ENCODE measurements at regions not wholly inside any gene's neighbourhood (a gene's known extent, or its start where the extent isn't known, plus 50 kb on each side); places are given as distances from the start of the nearest gene placed in this dataset.
"Not testable (repeated sequence)": the region's sequence is repeated elsewhere in the genome, so short reads cannot be mapped to it uniquely, and the experiment has no call there.

DNA sequence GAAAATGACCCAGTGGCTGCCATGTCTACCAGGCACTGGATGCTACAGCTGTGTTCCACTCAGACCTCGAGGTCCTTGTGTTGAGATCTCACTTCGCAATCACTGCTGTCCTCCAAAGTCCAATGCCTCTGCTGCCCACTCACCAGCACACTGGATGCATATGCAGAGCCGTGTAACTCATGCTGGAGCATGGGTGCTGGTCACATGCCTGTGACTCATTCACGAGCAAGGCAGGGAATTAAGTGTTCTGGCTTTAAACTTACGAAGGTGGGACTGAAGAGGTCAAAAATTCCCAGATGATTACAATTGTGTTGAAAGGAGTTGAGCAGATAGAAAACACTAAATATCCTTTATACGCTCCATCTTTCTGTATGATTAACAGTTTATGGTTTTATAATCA is 417.5 kb downstream of the NUP35 start:
- DNase-seq = peak; percentile 3

DNA sequence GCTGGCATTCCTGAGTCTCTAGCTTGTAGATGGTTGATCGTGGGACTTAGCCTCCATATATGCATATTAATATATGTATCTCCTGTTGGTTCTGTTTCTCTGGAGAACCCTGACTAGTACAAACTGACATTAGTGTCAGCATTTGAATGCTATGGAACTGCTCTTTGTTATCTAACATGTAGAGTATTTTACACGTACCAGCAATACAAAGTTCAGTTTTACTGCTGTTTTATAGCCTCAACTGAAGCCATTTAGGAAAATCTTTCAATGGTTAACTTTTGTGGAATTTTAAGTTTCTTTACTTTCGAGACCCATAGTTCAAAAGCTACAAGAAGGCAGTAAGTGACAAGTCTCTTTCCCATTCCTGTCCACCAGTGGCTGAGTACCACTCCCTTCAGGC is 418.4 kb downstream of the NUP35 start:
- DNase-seq = no peak

DNA sequence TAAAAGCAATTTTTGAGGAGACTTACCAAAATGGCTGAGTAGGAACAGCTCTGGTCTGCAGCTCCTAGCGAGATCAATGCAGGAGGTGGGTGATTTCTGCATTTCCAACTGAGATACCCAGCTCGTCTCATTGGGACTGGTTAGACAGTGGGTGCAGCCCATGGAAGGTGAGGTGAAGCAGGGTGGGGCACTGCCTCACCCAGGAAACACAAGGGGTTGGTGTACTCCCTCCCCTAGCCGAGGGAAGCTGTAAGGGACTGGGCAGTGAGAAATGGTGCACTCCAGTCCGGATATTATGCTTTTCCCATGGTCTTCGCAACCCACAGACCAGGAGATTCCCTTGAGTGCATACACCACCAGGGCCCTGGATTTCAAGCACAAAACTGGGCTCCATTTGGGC is 419.0 kb downstream of the NUP35 start:
- DNase-seq = no peak

DNA sequence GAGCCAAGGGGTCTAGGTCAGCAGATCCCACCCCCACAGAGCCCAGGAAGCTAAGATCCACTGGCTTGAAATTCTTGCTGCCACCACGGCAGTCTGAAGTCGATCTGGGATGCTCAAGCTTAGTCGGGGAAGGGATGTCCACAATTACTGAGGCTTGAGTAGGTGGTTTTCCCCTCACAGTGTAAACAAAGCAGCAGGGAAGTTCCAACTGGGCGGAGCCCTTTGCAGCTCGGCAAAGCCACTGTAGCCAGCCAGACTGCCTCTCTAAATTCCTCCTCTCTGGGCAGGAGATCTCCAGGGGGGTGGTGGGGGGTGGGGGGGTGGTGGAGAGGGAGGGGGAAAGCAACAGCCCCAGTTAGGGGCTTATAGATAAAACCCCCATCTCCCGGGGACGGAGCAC is 419.5 kb downstream of the NUP35 start:
- no peak for DNase-seq

DNA sequence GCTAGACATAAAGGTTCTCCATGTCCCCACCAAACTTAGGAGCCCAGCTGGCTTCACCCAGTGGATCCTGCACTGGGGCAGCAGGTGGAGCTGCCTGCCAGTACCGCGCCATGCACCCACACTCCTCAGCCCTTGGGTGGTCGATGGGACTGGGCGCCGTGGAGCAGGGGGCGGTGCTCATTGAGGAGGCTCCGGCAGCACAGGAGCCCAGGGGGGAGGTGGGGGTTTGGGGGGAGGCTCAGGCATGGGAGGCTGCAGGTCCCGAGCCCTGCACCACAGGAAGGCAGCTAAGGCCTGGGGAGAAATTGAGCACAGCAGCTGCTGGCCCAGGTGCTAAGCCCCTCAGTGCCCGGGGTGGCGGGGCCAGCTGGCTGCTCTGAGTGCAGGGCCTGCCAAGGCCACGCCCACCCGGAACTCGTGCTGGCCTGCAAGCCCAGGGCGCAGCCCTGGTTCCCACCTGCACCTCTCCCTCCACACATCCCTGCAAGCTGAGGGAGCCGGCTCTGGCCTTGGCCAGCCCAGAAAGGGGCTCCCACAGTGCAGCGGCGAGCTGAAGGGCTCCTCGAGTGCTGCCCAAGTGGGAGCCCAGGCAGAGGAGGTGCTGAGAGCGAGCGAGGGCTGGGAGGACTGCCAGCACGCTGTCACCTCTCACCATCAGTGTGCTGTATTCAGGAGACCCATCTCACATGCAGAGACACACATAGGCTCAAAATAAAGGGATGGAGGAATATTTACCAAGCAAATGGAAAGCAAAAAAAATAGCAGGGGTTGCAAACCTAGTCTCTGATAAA is 422.5 kb downstream of the NUP35 start:
- DNase-seq = not testable (repeated sequence)

DNA sequence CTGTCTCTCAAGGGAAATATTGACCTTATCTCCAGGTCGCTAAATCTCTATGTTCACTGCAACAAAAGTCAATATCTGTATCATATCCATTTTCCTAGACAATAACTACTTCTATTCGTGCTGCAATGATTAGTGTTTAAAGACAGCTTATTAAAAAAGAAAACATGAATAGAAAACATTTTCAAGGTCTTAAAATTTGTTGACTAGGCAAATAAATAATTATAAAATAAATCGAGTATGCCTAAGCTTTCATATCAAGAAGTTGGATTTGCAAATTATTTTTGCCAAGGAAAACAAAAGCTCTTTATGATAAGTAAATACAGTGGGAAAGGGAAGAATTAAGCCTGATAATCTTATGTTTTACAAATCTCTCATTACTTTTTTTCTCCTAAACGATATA is 428.5 kb downstream of the NUP35 start:
- no peak for DNase-seq

DNA sequence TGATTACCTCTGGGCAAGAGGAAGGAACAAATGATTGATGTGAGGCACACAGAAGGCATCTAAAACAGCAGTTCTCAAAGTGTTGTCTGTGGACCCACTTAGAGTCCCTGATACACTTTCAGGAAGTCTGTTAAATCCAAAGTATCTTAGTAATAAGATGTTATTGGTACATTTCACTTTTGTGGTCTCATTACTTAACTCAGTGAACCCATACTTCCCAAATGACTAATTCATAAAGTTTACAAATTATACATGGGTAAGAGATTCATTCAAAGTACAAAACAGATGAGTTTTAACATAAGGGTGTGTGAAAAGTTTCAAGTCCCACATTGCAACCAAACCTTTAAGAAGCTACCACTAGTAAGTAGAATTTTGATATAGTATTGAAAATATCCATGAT is 440.5 kb downstream of the NUP35 start:
- peak; percentile 11 for DNase-seq

DNA sequence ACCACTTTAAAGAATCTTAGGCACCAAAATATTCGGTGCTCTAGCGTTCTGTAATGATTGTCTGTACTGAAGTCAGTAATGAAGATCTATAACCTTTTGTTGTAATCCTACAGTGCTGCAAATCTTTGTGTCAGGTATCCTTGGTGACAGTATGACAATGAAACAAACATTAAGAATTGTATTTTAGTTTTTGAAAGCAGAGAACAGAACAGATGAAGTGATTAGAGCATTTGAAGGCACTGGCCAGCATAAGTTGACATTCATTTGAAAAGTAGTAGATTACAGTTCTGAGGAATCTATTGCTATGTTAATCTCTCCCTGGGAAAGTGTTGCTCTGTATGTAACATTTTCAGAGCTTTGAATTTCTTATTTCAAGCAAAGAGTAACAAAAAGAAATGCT is 451.2 kb downstream of the NUP35 start:
- DNase-seq = no peak

DNA sequence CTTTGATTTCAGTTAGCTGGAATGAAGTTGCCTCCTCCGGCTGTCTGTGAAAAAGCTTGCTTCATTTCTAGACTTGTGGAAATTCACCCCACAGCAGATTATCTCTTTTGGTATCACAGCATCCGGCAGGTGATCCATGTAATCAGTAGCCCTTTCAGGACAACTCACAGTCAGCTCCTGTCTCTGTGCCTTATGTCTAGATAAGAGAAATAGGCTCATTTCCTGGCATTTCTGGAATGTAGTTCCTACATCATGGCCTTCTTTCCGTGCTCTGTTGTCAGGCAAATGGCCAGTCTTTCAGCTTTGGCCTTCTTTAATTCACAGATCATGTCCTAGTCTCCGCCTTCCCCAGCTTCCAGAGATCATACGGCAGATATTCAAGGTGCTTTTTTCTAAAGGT is 455.4 kb downstream of the NUP35 start:
- DNase-seq = no peak

DNA sequence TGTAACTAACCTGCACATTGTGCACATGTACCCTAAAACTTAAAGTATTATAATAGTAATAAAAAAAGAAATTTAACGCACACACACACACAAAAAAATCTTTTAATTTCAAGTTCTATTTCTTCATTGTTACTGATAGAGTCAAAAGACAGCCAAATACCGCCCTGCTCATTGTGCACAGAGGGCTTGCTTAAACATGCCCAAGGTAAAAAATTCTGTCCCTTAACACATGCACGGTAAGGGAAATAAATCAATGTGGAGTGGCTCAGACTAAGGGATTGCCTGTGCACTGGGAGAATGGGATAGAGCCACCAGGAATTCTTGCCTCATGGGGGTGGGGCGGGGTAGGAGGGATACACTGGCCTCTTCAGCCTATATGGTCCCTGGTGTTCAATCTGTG is 468.0 kb downstream of the NUP35 start:
- no peak for DNase-seq

DNA sequence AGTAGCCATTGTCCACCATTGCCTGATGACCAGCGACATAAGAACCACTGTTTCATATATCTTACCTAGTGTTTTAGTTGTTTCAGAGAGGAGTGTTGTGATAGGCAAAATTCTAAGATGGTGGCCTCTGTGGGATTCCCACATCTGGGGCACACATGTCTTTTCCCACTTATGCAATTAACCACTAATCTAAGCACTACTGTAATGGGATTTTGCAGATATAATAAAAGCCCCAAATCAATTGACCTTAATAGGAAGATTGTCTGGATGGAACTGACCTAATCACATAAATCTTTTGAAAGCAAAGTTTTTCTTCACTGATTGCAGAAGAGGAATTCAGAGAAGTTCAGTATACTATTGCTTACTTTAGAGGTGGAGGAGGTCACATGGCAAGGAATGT is 469.9 kb downstream of the NUP35 start:
- DNase-seq = no peak

DNA sequence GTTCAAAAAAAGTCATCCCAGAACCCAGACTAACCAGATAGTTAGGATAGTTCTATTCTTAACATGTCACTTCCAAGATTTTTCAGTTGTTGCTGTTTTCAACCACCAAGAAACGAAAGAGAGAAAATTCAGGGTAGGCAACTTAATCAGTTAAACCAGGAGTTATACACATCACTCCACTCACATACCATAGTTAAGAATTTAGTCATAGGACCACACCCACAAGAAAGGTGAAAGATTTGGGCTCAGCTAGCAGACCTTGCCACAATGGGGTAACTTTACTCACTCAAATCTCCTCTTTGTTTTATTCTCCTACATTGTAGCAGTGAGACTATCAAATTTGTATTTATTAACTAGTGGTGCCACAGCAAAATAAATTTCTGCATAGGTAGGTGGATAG is 473.6 kb downstream of the NUP35 start:
- DNase-seq = no peak

DNA sequence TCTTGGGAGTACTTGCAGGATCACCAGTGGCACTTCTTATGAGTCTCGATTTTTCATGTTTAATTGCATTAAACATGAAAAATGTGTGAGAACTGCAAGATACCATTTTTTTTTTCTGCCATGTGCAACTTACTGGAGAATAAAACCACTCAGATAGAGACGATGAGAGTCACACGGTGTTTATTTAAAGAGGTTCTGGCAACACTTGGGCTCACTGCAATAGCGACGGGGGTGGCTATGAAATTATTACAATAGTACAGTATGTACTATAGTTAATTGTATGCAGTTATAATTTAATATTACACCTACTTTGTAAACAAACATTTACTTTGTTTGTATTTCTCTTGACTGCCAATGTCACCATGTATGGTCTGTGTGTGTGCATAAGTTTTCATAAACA is 479.8 kb downstream of the NUP35 start:
- DNase-seq = no peak

DNA sequence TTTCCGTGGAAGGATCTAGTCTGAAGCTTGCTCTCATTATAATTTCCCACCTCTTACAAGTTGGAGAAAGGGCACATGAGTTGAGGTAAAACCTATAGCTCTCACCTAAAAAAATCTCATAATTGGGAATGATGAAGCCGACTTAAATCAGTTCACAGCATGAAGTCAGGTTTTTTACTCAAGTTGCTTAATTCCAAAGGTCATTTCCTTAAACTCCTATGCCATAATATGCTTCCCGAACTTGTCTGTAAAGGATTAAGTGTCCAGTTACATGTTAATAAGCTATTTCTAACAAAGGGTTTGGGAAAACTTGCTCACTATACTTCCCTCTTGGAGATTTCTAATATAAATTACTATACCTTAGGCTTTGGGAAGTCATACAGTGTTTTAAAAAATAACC is 481.2 kb downstream of the NUP35 start:
- DNase-seq = no peak

DNA sequence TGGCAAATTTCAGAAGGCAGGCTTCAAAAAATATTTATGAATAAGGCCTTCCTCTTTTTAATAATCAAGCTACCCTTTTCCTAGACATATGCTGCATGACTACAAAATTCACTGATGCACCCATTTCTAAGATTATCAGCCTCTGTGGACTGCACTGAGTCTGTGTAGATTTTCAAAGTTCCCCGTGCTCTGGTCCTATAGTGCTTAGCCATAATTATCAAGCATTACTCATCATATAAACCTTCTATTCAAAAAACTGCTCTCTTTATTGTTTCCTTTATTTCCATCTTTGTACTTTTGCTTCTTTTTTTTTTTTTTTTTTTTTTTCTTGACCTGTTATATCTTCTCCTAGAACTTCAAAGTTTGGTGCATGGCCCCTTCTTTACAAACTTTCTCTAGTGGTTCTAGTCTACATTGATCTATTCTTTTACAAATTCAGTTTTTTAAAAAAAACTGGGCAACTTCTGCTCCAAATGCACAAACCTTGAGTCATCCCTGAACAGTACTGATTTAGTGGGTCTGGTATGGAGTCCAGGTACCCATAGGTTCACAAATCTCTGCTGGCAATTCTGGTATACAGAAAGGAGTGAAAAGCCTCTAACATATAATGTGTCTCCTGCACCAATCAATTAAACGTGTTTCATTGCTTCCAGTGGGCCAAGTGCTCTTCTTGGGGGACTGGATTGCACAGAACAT is 481.9 kb downstream of the NUP35 start:
- DNase-seq = no peak

DNA sequence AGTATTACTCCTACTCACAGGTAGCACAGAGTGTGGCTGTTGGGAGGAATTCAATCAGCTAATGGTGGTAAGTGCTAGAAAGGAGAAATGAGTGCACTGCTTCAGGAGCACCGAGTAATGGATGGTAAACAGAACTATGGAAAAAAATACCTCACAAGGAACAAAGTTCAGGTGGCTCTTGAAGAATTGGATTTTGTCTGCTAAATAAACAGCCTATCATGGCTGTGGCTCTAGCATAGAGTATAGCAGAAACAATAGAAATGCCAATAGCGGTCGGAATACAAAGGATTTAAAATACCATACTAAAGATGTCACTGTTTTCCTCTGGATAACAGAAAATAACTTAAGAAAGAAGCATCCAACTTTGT is 482.5 kb downstream of the NUP35 start:
- DNase-seq = no peak

DNA sequence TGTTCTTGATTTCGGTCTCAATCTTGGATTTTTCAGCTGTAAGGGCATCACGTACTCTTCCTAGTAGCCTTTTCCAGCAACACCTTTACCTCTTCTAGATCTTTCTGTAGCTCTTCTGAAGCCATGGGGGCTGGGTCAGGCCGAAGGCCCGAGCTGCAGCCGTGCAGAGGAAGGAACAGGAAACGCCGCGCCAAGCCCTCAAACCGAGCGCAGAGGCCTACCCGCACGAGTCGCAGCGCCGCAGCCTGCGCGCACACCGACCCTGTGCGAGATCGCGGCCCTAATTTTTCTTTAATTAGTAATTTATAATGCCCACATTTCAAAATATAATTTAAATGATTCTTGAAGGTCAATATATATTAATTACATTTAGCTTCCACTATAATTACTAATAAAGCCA is 483.8 kb downstream of the NUP35 start:
- DNase-seq = no peak

DNA sequence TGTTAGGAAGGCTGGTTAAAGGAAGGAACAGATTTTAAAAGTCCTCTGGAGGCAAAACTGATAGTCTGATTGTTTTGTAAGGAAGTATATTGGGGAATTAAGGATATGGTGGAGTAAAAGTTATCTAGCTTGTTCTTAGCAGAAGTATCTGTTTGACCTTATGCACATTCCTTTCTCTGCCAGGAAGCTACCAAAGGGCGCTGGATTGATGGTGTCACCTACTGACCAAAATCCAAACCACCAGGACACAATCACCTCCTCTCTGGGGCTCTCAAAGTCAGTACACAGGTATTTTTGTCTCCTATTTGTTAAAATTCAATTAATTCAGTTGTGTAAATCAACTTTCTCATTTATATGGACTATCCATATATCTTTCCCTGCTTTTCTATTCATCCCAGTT is 484.5 kb downstream of the NUP35 start:
- no peak for DNase-seq

DNA sequence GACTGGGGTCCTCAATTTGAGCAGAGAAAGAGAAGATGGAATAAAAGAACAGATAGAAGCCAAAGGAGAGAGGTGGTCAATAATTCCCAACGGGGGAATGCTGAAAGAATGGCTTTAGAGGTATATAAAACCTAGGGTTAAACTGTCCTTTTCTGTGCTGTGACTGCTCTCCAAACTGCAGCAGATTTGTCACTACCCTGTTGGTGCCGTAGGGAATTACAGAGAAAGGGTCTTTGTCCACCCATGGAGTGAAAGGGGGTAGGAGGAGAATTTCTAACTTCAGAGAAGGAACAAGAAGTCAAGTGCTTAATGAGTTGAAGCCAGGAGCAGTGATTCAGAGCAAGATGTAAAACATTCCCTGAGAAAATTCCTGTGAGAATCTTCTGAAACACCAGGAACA is 486.5 kb downstream of the NUP35 start:
- no peak for DNase-seq

DNA sequence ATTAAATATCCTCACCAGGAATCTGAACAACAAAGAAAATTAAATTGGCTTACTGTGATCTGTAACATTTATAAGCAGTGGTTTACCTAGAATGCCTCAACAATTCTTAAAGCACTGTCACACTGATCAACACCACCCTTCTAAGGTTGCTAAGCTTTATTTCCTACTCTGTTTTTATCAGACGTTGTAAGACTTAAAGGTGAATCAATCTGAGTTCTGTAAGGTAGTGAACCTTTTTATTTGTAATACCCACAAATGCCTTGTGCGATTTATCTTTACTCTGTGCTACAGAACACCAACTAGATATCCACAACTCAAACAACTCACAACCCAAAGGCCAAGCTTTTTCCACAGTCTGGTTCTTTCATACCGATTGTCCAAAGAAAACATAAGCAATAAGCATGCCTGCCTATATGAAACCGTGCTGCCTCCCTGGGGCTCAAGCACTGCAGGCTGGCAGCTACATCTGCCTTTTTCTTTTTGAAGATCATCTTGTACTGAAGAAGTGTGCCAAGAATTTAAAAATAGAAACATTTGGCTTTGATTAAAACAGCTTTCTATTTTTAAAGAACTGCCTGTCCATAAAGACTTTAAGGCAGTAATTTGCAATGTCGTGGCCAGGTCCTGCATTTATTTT is 490.7 kb downstream of the NUP35 start:
- peak; percentile 49 for DNase-seq

DNA sequence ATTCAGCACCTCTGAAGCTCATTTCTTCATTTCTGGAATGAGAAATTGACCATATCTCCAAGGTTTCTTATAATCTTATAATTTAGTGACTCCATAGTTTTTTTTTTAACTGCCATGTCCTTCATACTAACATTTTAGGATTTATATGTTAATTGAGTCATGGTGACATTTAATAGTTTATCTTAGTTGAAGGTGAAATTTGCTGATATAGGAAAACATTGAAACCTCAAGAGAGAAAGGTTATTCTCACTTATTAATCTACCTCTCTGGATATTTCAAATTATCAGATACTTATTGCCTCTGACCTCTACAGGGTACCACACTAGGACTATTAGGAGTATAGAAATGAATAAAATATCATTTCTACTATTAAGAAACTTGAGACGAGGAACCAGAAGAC is 499.0 kb downstream of the NUP35 start:
- no peak for DNase-seq

DNA sequence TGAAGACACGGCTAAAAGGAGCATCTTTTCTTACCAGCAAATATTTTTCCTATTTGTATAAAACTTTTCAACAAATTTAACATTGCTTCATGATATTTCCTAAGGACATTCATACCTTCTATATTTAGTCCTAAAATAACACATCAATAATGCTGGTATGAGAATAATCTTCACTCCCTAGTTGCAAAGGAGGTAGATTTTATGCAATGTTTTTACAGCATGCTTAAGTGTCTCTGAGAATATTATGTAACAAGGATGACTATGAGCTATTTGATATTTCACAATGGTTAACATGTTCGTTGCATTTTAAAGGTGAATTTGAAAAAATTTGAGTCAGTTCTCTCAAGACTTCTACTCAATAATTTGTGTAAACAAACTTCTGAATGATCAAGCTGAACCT is 506.7 kb downstream of the NUP35 start:
- no peak for DNase-seq

DNA sequence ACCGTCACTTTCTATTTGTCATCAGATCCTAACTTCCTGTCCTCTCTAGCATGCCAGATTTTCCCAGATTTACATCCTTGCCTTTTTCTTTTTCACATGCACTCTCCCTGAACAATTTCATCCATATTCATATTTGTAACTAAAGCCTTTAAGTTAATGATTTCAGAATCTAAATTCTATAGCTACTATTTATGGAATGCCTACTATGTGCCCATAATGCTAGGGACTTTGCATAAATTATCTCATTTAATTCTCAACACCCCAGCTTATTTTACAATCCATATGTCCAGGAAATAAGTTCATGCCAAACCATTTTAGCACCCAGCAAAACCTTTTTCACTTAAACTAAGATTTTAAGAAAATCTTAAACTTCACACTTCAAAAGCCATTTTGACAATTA is 531.9 kb downstream of the NUP35 start:
- DNase-seq = no peak

DNA sequence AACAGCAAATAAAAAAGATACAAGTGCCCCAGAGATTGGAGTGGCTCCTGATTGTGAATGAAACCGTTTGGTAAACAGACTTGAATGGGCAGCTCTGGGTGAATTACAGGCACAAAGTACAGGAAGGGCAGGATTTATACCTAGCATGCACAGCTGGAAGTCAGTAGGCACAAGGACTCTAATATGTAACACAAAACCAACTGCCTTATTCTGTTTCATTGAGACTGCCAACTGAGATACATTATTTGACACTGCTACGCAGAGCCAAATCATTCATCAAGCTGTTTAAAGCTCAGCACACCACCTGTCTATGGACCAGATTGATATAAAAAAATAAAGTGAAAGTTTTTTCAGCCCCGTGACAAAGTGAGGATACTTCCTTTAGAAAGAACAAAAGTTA is 541.2 kb downstream of the NUP35 start:
- DNase-seq = no peak

All from fibroblast of upper back skin (primary cell).